ENCODE measurements at regions not wholly inside any gene's neighbourhood (a gene's known extent, or its start where the extent isn't known, plus 50 kb on each side); places are given as distances from the start of the nearest gene placed in this dataset.
A peak's percentile ranks its signal among the peaks of the same experiment; 100 is the strongest.

GRCh38 chr2:238560234-238560633, 133.5 kb downstream of the ASB1 start:
- no peak overlapping the region for H3K4me3 ChIP-seq
- peak overlapping the region; percentile 53; the same call in 2 of the 3 replicates for H3K4me2 ChIP-seq
- no peak for TF ChIP-seq HDAC2 (IDR thresholded peaks at IDR 0.05)
- no peak for TF ChIP-seq EHMT2 (IDR thresholded peaks at IDR 0.05; ENCODE audit: low read depth)
- no peak for TF ChIP-seq ZC3H11A (IDR thresholded peaks at IDR 0.05)
- no peak for TF ChIP-seq POLR2AphosphoS2 (conservative IDR thresholded peaks at IDR 0.05; ENCODE audit: low read length)
- TF ChIP-seq MAX (IDR thresholded peaks at IDR 0.05) = no peak
- no peak for TF ChIP-seq CBX2 (IDR thresholded peaks at IDR 0.05; ENCODE audit: borderline replicate concordance, low read depth)
- no peak for TF ChIP-seq POLR2A (IDR thresholded peaks at IDR 0.05; ENCODE audit: low read length)
- no peak for TF ChIP-seq HEYL (CRISPR knock-in tag; IDR thresholded peaks at IDR 0.05)
- TF ChIP-seq RAD21 (conservative IDR thresholded peaks at IDR 0.05 in 1 of 2, IDR thresholded peaks at IDR 0.05 in 1 of 2) = peak in 1 of 2 experiments; percentile 11; a peak in 2 of 5 replicates
- no peak for TF ChIP-seq BHLHE40 (IDR thresholded peaks at IDR 0.05; ENCODE audit: low read depth, low read length)
- 0 out of 3 replicates have a peak, but pooled peaks have one; percentile 7 for TF ChIP-seq SMC3 (IDR thresholded peaks at IDR 0.05)
- H3K9me3 ChIP-seq = 0 out of 3 replicates have a peak, but pooled peaks cover 3% of the 10 kb centered on the region
- peak overlapping the region; percentile 71 to 81 for H3K27ac ChIP-seq
- FAIRE-seq (no peak), ATAC-seq (peak; percentile 32 to 70; a peak in 5 of 6 replicates), DNase-seq (ENCODE audit: low read depth in 1 of 2, low spot score in 1 of 2) (peak in 1 of 2 experiments; percentile 44)
- WGBS (ENCODE audit: missing lambda C conversion rate) = 78% methylated on average over 6 of the region's 11 CpGs
- CTCF ChIA-PET = interaction anchor here (1.3 to 1.7 kb wide), 2 partner anchors 48 to 225 kb away, joined by 4 to 5 read pairs; no protein-coding TSS in a partner anchor
- POLR2A ChIA-PET = no interaction called here
- H3K4me1 ChIP-seq = peaks cover 21% of the 10 kb centered on the region

GRCh38 chr2:238561230-238561629, 134.5 kb downstream of the ASB1 start:
- DNase-seq (ENCODE audit: low read depth in 1 of 2, low spot score in 1 of 2) (peak; percentile 35 to 80), FAIRE-seq (no peak), ATAC-seq (peak; percentile 76 to 84)
- Histone ChIP-seq H3K4me2 (peak overlapping the region; percentile 53), H3K9me3 (0 out of 3 replicates have a peak, but pooled peaks cover 3% of the 10 kb centered on the region), H3K27ac (peak overlapping the region; percentile 71 to 81), H3K4me3 (no peak overlapping the region), H3K4me1 (peaks cover 21% of the 10 kb centered on the region)
- CTCF ChIA-PET = interaction anchor here (0.7 to 1.7 kb wide), 5 partner anchors 42 to 224 kb away, joined by 3 to 9 read pairs (median 3); no protein-coding TSS in a partner anchor
- 6% methylated on average over 6 of the region's 6 CpGs for WGBS (ENCODE audit: missing lambda C conversion rate)
- POLR2A ChIA-PET = no interaction called here
- TF ChIP-seq MAX (IDR thresholded peaks at IDR 0.05) (peak; percentile 76), FOSB (CRISPR knock-in tag; IDR thresholded peaks at IDR 0.05) (no peak), BCL3 (IDR thresholded peaks at IDR 0.05) (peak; percentile 21; the same call in 1 of the 3 replicates), ZSCAN20 (CRISPR knock-in tag; IDR thresholded peaks at IDR 0.05) (no peak), KDM5A (IDR thresholded peaks at IDR 0.05) (no peak), PBX3 (IDR thresholded peaks at IDR 0.05) (0 out of 2 replicates have a peak, but pooled peaks have one; percentile 14), ZFP36 (IDR thresholded peaks at IDR 0.05; ENCODE audit: borderline replicate concordance, partially characterized antibody) (no peak), PHF8 (IDR thresholded peaks at IDR 0.05; ENCODE audit: borderline replicate concordance, low read depth) (no peak), JUN (IDR thresholded peaks at IDR 0.05) (no peak), TFCP2L1 (CRISPR knock-in tag; IDR thresholded peaks at IDR 0.05) (no peak), RAD21 (conservative IDR thresholded peaks at IDR 0.05 in 1 of 2, IDR thresholded peaks at IDR 0.05 in 1 of 2) (peak in 1 of 2 experiments; percentile 42; a peak in 3 of 5 replicates), CHD2 (IDR thresholded peaks at IDR 0.05; ENCODE audit: low read length, partially characterized antibody) (no peak), FOSL2 (IDR thresholded peaks at IDR 0.05) (peak; percentile 60; the same call in 1 of the 2 replicates), FOSL2 (CRISPR knock-in tag; IDR thresholded peaks at IDR 0.05) (peak; percentile 67), ZNF302 (CRISPR knock-in tag; IDR thresholded peaks at IDR 0.05) (no peak), REST (IDR thresholded peaks at IDR 0.05) (no peak), NR3C1 (IDR thresholded peaks at IDR 0.05) (no peak), EHF (CRISPR knock-in tag; IDR thresholded peaks at IDR 0.05) (no peak), CBX2 (IDR thresholded peaks at IDR 0.05; ENCODE audit: borderline replicate concordance, low read depth) (no peak), RFX5 (IDR thresholded peaks at IDR 0.05) (no peak), HOXA7 (CRISPR knock-in tag; IDR thresholded peaks at IDR 0.05) (no peak), BHLHE40 (IDR thresholded peaks at IDR 0.05; ENCODE audit: low read depth, low read length) (peak; percentile 72), EHMT2 (IDR thresholded peaks at IDR 0.05; ENCODE audit: low read depth) (no peak), HOXB5 (CRISPR knock-in tag; IDR thresholded peaks at IDR 0.05) (no peak), GATA3 (IDR thresholded peaks at IDR 0.05; ENCODE audit: borderline replicate concordance) (peak; percentile 73), HDAC2 (IDR thresholded peaks at IDR 0.05) (no peak), HEYL (CRISPR knock-in tag; IDR thresholded peaks at IDR 0.05) (no peak), SMC3 (IDR thresholded peaks at IDR 0.05) (peak; percentile 36; the same call in 1 of the 3 replicates)

Measured in A549 (cell line).